Neural cell (in vitro differentiated cells): ENCODE measurements at regions not wholly inside any gene's neighbourhood (a gene's known extent, or its start where the extent isn't known, plus 50 kb on each side); places are given as distances from the start of the nearest gene placed in this dataset.

ENCODE experiments used
- CTCF ChIP-seq: fragments of 450-650 bp; IDR thresholded peaks from 2 replicates; pipeline ENCODE4 v1.5.1; 2014; ENCODE audit warnings: antibody characterized with exemption, mild to moderate bottlenecking, moderate library complexity; ENCODE audit not compliant: poor library complexity, severe bottlenecking
- EP300 ChIP-seq: fragments of 450-650 bp; conservative IDR thresholded peaks from 2 replicates; pipeline ENCODE4 v1.6.1; 2014; ENCODE audit warnings: antibody characterized with exemption, mild to moderate bottlenecking, moderate library complexity; ENCODE audit not compliant: poor library complexity, severe bottlenecking
- EZH2 ChIP-seq: fragments of 200-600, 300-800 bp; shearing (Covaris generic), sonication (generic); IDR thresholded peaks from 2 replicates; pipeline ENCODE4 v1.6.1; 2014; ENCODE audit warnings: antibody characterized with exemption, low read length, borderline replicate concordance, mild to moderate bottlenecking; ENCODE audit not compliant: insufficient read depth, poor library complexity, severe bottlenecking
- POLR2AphosphoS5 ChIP-seq: IDR thresholded peaks from 2 replicates; pipeline ENCODE4 v1.6.1; 2012

DNA sequence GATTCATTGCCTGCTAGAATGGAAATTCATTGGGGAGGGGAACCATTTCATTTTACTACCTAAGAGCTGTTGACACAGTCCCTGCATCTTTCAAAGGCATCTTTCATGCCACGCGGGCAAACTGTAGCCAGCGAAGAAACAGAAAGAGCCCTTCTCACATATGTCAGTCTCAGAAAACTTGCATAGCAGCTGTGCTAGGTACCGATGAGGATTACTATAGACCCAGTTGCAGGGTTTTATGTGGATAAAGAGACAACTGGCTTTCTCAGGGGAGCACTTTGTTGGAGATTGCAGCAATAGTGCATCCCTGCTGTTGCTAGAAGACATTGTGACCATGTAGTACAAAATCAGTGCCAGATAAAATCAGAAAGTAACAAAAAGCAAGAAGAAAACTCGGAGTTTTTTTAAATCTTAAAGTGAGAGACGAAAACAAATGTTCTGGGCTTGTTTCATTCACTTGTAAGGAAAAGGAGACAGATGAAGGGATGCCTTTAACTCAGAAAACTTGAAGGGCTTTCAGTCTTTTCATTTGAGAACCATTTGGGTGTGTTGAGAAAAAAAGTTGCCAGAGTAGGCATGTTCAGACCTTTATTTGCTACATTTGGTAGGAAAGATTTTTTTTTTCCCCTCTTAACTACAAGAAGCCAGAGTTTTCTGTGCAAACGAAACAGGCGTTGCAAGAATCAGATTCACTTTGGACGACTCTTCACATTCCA, 804.1 kb downstream of the USP25 start:
- TF ChIP-seq EP300 (no peak), POLR2AphosphoS5 (no peak), EZH2 (no peak), CTCF (no peak)
